Right atrium auricular region (tissue), 2 donors: ENCODE measurements at regions not wholly inside any gene's neighbourhood (a gene's known extent, or its start where the extent isn't known, plus 50 kb on each side); places are given as distances from the start of the nearest gene placed in this dataset.

Source experiments
- DNase-seq: peaks from one replicate; pipeline ENCODE4 v3.0.0-alpha.2; 2019; ENCODE audit warnings: low spot score
- H3K27ac ChIP-seq, 2 donors: fragments of 200-600 bp; sonication (generic); 1 replicate in 1 of 2; 2 replicates in 1 of 2; pipeline ENCODE4 v1.5.1; 2016 to 2019
- H3K27me3 ChIP-seq, 2 donors: fragments of 200-600 bp; sonication (generic); one replicate each; pipeline versions ENCODE4 v1.5.1 to v1.6.0; 2017 to 2019
- H3K36me3 ChIP-seq: fragments of 200-600 bp; sonication (generic); one replicate; pipeline ENCODE4 v1.5.1; 2016
- H3K4me1 ChIP-seq, 2 donors: fragments of 200-600 bp; sonication (generic); one replicate each; pipeline versions ENCODE4 v1.5.1 to v1.6.0; 2017 to 2019
- H3K4me3 ChIP-seq, 2 donors: fragments of 200-600 bp; sonication (generic); 1 replicate in 1 of 2; 2 replicates in 1 of 2; pipeline ENCODE4 v1.5.1; 2017 to 2019; ENCODE audit warnings: mild to moderate bottlenecking in 1 of 2, moderate library complexity in 1 of 2
- H3K9me3 ChIP-seq, 2 donors: fragments of 200-600 bp; sonication (generic); one replicate each; pipeline ENCODE4 v1.5.1; 2019
- CTCF ChIP-seq, 2 donors: fragments of 200-600 bp; sonication (generic); IDR thresholded peaks; one replicate each; pipeline ENCODE4 v1.5.1; 2019; ENCODE audit warnings: antibody characterized with exemption in 2 of 2

- no peaks in the 10 kb centered on the region for H3K9me3 ChIP-seq
- H3K27me3 ChIP-seq: no peaks in the 10 kb centered on the region
- H3K36me3 ChIP-seq: no peaks in the 10 kb centered on the region
- H3K27ac ChIP-seq: no peak overlapping the region
- no peak for TF ChIP-seq CTCF (IDR thresholded peaks at IDR 0.05)
- no peak overlapping the region for H3K4me3 ChIP-seq
- no peak for DNase-seq
- no peaks in the 10 kb centered on the region for H3K4me1 ChIP-seq
Measured at GRCh38 chr21:15405214-15405613, 324.6 kb upstream of the USP25 start.

- Histone ChIP-seq H3K4me3 (no peak overlapping the region), H3K9me3 (no peaks in the 10 kb centered on the region), H3K36me3 (no peaks in the 10 kb centered on the region), H3K27ac (no peak overlapping the region), H3K4me1 (no peaks in the 10 kb centered on the region), H3K27me3 (no peaks in the 10 kb centered on the region)
- DNase-seq: no peak
- TF ChIP-seq CTCF (IDR thresholded peaks at IDR 0.05): no peak
Measured at GRCh38 chr21:15406791-15407190, 323.0 kb upstream of the USP25 start.

- Histone ChIP-seq H3K4me1 (no peaks in the 10 kb centered on the region), H3K36me3 (no peaks in the 10 kb centered on the region), H3K9me3 (no peaks in the 10 kb centered on the region), H3K27me3 (no peaks in the 10 kb centered on the region), H3K4me3 (no peak overlapping the region), H3K27ac (no peak overlapping the region)
- no peak for DNase-seq
- TF ChIP-seq CTCF (IDR thresholded peaks at IDR 0.05): no peak
Measured at GRCh38 chr21:15407585-15407984, 322.2 kb upstream of the USP25 start.

GRCh38 chr21:15408089-15408488, 321.7 kb upstream of the USP25 start:
- H3K27ac ChIP-seq: no peak overlapping the region
- H3K4me3 ChIP-seq: no peak overlapping the region
- no peaks in the 10 kb centered on the region for H3K9me3 ChIP-seq
- no peak for TF ChIP-seq CTCF (IDR thresholded peaks at IDR 0.05)
- no peaks in the 10 kb centered on the region for H3K36me3 ChIP-seq
- H3K27me3 ChIP-seq: no peaks in the 10 kb centered on the region
- no peaks in the 10 kb centered on the region for H3K4me1 ChIP-seq
- no peak for DNase-seq

- no peak for TF ChIP-seq CTCF (IDR thresholded peaks at IDR 0.05)
- no peaks in the 10 kb centered on the region for H3K4me1 ChIP-seq
- H3K4me3 ChIP-seq: no peak overlapping the region
- no peaks in the 10 kb centered on the region for H3K36me3 ChIP-seq
- no peak overlapping the region for H3K27ac ChIP-seq
- no peaks in the 10 kb centered on the region for H3K27me3 ChIP-seq
- no peaks in the 10 kb centered on the region for H3K9me3 ChIP-seq
- no peak for DNase-seq
Measured at GRCh38 chr21:15409031-15409430, 320.8 kb upstream of the USP25 start.

DNA sequence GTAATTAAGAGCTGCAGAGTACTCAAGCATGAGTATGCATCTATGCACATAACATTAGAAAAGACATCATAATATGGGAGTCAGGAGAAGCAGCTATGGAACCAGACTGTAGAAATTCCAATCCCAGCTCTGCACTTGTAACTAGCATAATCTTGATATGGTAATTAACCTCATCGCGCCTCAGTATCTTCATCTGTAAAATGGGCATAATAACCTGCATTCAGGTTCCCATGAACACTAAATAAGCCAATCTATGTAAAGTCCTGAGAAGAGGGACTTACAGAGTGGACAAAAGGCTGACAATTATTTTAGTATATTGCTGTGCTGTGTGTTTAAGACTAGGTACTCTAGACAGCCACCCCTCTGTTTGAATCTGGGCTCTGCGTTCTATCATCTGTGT, 318.9 kb upstream of the USP25 start:
- TF ChIP-seq CTCF (IDR thresholded peaks at IDR 0.05): no peak
- Histone ChIP-seq H3K4me3 (no peak overlapping the region), H3K27ac (no peak overlapping the region), H3K27me3 (no peaks in the 10 kb centered on the region), H3K36me3 (no peaks in the 10 kb centered on the region), H3K9me3 (no peaks in the 10 kb centered on the region), H3K4me1 (no peaks in the 10 kb centered on the region)
- no peak for DNase-seq
